Glomerular visceral epithelial cell (primary cell): ENCODE measurements at regions not wholly inside any gene's neighbourhood (a gene's known extent, or its start where the extent isn't known, plus 50 kb on each side); places are given as distances from the start of the nearest gene placed in this dataset.
"Not testable (repeated sequence)": the region's sequence is repeated elsewhere in the genome, so short reads cannot be mapped to it uniquely, and the experiment has no call there.

ENCODE experiments used
- DNase-seq: peaks from one replicate; pipeline ENCODE4 v3.0.0-alpha.2; 2016; ENCODE audit errors: extremely low spot score

DNA sequence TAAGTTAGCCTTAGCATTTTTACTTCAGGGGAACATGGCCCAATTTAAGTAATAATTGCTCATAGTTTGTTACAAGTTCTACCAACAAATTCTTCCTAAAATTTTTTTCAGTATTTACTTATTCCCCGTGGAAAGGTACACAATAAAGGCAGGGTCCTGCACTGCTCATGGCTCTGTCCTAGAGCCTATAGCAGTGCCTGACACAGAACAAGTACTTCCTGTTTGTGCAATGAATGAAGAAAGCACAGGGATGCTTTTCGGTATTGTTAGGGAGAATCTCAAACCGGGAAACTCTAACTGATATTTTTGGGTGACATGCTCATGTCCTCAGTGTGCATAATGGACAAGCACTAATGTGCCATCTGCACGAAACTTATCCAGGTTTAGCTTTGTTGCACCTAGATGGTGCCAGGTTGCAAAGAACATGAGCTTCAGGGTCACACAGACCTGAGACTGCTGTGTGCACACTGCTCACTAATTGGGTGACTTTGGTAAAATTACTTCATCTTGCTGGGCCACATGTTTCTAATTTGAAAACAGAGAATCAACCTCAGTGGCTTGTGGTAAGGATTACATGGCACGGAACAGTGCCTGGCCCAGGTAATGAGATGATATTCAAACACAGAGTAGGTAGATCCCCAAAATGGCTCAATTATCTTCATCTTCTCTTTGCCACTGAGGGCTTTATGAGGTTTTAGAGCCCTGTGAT is 175.8 kb upstream of the NPY2R start:
- DNase-seq = no peak

DNA sequence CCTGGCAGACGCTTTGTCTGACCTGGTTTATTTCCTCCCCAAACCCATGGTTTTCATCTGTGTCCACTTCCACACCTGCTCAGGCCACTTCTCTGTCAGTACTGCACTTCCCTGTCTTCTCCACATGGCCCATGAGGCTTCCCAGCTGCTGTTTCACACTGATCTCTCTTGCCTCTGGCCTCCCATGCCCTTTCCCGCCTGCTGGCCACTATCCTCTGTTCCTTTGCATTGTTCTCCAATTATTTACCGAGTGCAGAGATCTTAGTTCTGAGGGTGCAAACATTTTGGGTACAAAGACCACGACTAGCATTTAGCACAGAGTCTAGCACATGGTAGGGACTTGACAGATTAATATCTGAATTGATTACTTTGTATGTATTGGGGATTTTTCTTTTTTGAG is 174.8 kb upstream of the NPY2R start:
- no peak for DNase-seq

DNA sequence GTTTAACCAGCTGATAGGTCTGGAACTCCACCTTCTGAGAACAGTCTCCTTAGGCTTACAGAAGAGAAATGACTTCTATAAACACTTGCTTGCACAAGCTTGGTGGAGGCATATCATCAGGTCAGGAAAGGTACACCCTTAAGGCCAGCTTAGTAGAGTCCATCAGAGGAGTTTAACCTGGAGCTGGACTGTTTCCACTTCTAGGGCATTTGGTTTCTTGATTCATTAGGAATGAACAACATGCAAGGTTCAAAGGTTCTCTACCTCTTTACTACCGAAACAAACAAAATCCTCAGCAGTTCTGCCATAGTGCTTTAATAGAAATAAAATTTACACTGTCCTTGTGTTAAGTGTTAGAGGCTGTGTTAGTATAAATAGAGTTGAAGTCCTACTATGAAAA is 171.4 kb upstream of the NPY2R start:
- DNase-seq = no peak

DNA sequence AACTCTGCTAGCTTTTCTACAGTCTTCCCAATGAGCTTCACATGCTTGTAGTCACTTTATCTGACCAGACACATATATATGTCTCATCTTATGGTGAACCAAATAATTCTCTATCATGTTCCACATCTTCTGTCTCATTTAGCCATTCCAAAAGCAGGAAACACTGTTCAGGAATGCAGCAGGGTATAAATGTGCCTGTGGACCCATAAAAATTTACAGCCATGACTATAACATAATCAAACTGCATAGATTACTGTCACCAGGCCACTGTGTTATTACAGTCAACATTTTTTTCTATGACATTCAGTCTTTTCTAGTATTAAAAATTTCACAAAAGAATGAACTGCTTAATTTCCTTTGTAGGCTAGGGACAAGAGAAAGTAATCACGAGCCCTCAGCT is 170.0 kb upstream of the NPY2R start:
- DNase-seq = no peak

GRCh38 chr4:155039162-155039561 is 169.3 kb upstream of the NPY2R start:
- no peak for DNase-seq

- DNase-seq = no peak
Observed at GRCh38 chr4:155040031-155040430, 168.4 kb upstream of the NPY2R start.

GRCh38 chr4:155042014-155042413 is 166.4 kb upstream of the NPY2R start:
- no peak for DNase-seq

GRCh38 chr4:155044251-155044650 is 164.2 kb upstream of the NPY2R start:
- DNase-seq = not testable (repeated sequence)

DNA sequence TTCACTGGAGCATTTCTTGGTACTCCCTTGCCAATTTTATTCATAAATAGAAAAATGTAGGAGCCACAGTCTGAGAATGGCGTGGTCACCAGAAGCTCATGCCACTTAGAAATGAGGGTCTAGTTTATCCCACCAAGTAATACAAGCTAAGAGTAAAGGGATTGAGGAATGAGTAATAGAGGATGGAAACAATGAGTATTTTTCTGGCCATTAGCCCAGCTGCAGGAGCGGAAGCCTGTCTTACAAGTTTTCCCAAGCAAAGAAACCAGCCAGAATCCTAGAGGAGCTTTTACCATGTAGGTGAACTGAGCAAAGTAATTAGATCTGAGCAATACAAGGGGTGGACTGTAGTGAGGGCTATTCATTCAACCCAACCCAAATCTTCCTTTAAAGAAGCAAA is 160.7 kb upstream of the NPY2R start:
- DNase-seq = no peak

- not testable (repeated sequence) for DNase-seq
Observed at GRCh38 chr4:155054042-155054441, 154.4 kb upstream of the NPY2R start.

GRCh38 chr4:155060419-155060818 is 148.0 kb upstream of the NPY2R start:
- no peak for DNase-seq

DNA sequence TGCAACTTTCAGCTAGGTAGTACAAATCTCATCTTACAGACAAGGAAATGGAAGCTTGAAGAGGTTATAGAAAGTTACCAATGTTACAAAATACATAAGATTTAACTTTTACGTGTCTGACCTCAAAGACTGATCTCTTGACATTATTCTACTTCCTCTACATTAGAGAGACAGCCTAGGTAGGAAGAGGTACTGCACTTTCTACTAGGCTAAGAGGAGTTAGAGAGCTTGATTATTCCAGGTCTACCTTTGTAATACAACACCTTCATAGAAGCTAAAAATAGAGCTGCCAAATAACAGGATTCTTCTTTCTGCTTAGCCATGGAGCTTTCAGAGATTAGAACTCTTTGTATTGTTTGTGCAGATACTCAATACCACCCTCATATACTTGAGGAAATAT is 147.6 kb upstream of the NPY2R start:
- no peak for DNase-seq

GRCh38 chr4:155062948-155063347 is 145.5 kb upstream of the NPY2R start:
- no peak for DNase-seq

GRCh38 chr4:155064934-155065333 is 143.5 kb upstream of the NPY2R start:
- not testable (repeated sequence) for DNase-seq

GRCh38 chr4:155066871-155067270 is 141.6 kb upstream of the NPY2R start:
- DNase-seq = no peak

DNA sequence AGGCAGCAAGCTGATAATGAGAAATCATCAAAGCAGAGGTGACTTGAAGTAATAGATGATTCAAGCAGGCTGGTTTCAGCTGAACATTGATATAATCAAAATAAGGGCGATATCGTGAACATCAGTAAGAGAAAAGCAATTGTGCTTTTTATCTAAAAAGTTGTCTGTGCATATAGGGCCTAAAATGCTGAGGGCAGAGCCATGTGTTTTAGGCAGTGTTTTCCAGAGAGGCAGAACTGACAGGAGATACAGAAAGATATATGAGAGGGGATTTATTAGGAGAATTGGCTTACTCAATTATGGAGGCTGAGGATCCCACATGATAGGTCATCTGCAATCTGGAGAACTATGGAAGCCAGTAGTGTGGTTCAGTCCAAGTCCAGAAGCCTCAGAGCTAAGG is 136.5 kb upstream of the NPY2R start:
- DNase-seq = no peak

DNA sequence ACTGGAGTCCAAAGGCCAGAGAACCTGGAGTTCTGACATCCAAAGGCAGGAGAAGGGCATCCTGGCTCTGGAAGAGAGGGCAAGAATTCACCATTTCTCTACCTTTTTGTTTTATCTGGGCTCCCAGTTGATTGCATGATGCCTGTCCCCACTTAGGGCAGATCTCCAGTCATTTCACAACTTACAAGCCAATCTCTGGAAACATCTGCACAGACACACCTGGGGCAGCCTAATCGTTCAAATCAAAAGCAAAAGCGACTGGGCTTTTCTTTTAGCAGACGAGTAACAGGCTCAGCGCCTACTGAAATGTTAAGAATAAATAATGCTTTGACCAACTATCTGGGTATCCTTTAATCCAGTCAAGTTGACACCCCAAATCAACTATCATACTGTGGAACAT is 136.0 kb upstream of the NPY2R start:
- DNase-seq = no peak

DNA sequence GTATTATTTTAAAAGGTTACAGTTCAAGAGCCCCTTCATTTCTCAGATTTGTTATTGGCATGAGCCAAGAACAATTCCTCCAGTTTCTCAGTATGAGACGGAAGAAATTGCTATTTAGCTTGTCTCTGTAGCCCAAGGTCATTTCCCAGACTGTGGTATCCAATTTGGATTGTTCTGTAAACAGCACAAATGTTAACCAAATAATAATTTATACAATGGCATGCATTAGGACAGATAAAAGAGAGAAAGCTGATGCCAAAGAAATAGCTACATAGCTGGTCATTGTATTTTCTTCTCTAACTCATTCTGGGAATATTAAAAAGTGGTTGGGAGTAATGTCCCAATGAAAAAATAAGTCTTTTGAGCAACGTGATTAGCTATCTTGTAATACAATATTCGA is 134.6 kb upstream of the NPY2R start:
- no peak for DNase-seq

DNA sequence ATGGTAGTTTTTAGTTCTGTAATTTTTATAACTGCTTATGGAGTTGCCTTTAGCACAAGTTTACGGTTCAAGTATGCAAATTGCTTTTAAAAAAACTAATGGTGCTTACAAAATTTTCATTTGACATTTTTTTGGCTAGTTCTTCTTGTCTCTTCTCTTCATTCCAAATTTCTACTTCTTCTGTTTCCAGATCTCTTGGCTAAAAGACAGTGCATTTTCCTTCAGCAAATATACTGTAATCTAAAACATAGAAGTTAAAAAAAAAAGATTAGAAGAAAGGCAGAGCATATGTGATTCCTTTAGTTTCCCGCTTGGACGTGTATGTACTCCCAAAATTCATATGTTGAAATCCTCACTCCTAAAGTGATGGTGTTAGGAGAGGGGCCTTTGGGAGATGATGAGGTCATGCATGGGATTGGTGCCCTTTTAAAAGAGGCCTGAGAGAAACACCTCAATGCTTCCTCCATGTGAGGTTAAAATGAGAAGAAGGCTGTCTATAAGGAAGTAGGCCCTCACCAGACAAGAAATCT is 132.1 kb upstream of the NPY2R start:
- no peak for DNase-seq

DNA sequence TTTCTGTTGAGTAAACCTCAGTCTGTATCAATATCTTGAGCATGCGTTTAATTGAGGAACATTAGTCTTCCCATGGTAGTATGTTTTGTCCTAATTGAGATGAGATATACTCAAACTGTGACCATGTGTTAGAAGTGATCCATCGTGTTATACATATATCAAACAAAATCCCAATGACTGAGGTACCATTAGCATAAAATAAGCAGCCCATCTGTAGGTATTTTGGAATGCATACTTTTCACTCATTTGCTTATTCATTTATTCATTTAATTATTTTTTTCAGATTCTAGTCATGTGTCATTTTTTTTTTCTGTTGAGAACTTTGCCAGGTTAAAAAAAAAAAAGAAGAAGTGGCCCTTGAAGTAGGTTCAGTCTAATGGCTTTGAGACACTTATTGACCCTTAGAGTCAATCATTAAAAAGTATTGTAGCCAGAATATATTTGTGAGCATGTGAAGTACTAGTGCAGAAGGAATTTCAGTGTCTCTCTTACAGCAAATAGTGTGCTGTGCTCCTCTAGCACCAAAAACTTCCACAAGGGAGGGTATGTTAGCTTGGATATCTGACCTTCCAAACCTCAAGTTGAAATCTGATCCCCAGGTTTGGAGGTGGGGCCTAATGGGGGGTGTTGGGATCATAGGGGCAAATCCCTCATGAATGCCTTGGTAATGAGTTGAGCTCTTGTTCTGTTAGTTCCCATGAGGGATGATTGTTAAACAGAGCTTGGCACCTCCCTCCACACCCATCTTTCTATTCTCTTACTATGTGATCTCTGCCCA is 130.8 kb upstream of the NPY2R start:
- no peak for DNase-seq

DNA sequence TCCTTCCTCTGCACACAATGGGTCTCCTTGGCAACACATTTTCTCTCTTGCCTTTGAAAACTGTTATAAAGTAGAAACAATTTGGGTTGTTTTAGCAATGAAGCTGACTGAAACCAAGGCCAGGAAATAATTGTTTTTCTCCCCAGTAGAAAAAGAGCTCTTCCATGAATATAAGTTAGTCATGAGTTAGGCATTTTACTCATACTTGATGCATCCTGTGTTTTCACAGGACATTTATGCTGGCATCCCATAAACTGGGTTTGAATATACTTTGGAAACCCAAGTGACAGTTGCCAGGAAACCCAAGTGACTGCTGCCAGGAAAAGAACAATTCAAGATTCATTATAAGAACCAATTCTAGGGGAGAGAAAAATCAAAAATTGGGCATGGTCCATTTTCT is 128.6 kb upstream of the NPY2R start:
- DNase-seq = no peak

GRCh38 chr4:155081222-155081621 is 127.2 kb upstream of the NPY2R start:
- no peak for DNase-seq

GRCh38 chr4:155085843-155086530 is 122.4 kb upstream of the NPY2R start:
- DNase-seq = no peak
